Left cardiac atrium (tissue), 4 donors: ENCODE measurements at regions not wholly inside any gene's neighbourhood (a gene's known extent, or its start where the extent isn't known, plus 50 kb on each side); places are given as distances from the start of the nearest gene placed in this dataset.
A peak's percentile ranks its signal among the peaks of the same experiment; 100 is the strongest.

ENCODE experiments used
- ATAC-seq, 2 donors: fragments of 200-7000 bp; cut with Tn5 transposase; one replicate each; pipeline ENCODE4 v1.9.1; 2020; ENCODE audit warnings: mild to moderate bottlenecking in 2 of 2, moderate library complexity in 2 of 2
- DNase-seq: peaks from one replicate; pipeline ENCODE4 v3.0.0-alpha.2; 2020
- intact Hi-C, 2 donors: fragments of 100-400 bp; cut with DNase I; formaldehyde crosslinking; loops; one replicate each; pipeline versions ENCODE4 v1.14.1 to v1.15.1; 2022 to 2023
- donor health status: DM: no; HTN: yes; CAD: no.
- donor health status: DM: no; HTN: yes; CAD: no; lungs with severe emphysema.
- donor health status: DM: yes; HTN: yes; CAD: no.
- donor health status: Dilated cardiomyopathy.

- intact Hi-C loops, result loop anchor here in 1 of 2 donors (10.0 kb wide), 1 partner anchor 60 kb away; the partner anchor contains the start of gene MED9
- no peak for DNase-seq
- ATAC-seq, result no peak
These were observed 61.8 kb upstream of the MED9 start for GRCh38 chr17:17415006-17415405.

- intact Hi-C loops, result loop anchor here in 1 of 2 donors (10.0 kb wide), 1 partner anchor 59 kb away; the partner anchor contains the start of gene MED9
- peak in 1 of 2 donors; percentile 23 for ATAC-seq
- no peak for DNase-seq
These were observed 60.8 kb upstream of the MED9 start for GRCh38 chr17:17416007-17416399.

- intact Hi-C loops, result loop anchor here in 1 of 2 donors (10.0 kb wide), 1 partner anchor 58 kb away; the partner anchor contains the start of gene MED9
- peak; percentile 48 to 69 for ATAC-seq
- peak; percentile 52 for DNase-seq
These were observed 60.1 kb upstream of the MED9 start for GRCh38 chr17:17416400-17417360.

- ATAC-seq (no peak), DNase-seq (no peak)
- intact Hi-C loops, result loop anchor here in 1 of 2 donors (10.0 kb wide), 1 partner anchor 57 kb away; the partner anchor contains the start of gene MED9
These were observed 59.0 kb upstream of the MED9 start for GRCh38 chr17:17417718-17418181.

DNA sequence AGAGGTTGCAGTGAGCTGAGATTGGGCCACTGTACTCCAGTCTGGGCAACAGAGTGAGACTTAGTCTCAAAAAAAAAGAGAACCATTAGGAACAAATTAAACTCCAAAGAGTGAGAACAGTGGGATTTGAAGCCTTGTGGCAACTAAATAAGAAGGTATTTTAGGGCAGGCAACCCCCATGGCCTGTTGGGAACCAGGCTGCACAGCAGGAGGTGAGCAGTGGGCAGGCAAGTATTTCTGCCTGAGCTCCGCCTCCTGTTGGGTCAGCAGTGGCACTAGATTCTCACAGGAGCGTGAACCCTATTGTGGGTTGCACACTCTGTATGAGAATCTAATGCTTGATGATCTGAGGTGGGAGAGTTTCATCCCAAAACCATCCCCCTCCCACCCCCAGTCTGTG lies 57.6 kb upstream of the MED9 start:
- DNase-seq (no peak), ATAC-seq (no peak)
- intact Hi-C loops, result loop anchor here in 1 of 2 donors (10.0 kb wide), 1 partner anchor 56 kb away; the partner anchor contains the start of gene MED9

DNA sequence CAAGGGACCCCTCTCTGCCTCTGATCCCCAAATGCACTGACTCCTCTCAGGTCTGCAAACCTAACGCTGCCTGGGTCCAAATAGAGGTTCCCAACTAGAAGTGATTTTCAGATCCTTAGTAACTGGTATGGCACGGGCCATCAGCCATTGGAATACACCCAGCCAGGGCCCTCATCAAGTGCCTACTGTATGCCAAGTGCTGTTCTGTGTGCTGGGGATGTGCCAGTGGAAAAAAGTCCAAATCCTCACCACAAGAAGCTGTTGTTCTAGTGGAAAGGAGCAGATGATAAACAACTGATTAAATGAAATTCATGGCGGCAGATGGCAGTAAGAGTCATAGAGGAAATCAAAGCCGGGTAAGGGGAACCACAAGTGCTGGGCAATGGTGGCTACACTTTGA lies 57.2 kb upstream of the MED9 start:
- peak; percentile 18 to 33 for ATAC-seq
- DNase-seq, result no peak
- intact Hi-C loops, result loop anchor here in 1 of 2 donors (10.0 kb wide), 1 partner anchor 55 kb away; the partner anchor contains the start of gene MED9

DNA sequence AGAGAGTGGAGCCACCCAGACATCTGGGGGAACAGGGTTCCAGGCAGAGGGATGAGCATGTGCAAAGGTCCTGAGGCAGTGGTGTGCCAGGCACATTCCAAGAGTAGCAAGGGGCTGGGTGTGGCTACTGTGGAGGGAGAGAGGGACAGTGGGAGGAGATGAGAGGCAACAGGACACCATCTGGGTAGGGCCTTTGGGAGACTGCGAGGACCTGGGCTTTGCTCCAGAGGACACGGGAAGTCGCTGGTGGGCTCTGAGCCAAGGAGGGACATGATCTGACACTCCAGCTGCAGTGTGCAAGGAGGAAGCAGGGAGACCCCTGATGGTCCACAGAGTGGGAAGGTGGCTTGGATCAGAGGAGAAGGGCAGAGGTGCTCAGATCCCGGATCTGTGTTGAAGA lies 56.7 kb upstream of the MED9 start:
- DNase-seq, result peak; percentile 71
- intact Hi-C loops, result no loop called here
- peak; percentile 41 to 43 for ATAC-seq

GRCh38 chr17:17420561-17421269 lies 56.1 kb upstream of the MED9 start:
- intact Hi-C loops, result no loop called here

DNA sequence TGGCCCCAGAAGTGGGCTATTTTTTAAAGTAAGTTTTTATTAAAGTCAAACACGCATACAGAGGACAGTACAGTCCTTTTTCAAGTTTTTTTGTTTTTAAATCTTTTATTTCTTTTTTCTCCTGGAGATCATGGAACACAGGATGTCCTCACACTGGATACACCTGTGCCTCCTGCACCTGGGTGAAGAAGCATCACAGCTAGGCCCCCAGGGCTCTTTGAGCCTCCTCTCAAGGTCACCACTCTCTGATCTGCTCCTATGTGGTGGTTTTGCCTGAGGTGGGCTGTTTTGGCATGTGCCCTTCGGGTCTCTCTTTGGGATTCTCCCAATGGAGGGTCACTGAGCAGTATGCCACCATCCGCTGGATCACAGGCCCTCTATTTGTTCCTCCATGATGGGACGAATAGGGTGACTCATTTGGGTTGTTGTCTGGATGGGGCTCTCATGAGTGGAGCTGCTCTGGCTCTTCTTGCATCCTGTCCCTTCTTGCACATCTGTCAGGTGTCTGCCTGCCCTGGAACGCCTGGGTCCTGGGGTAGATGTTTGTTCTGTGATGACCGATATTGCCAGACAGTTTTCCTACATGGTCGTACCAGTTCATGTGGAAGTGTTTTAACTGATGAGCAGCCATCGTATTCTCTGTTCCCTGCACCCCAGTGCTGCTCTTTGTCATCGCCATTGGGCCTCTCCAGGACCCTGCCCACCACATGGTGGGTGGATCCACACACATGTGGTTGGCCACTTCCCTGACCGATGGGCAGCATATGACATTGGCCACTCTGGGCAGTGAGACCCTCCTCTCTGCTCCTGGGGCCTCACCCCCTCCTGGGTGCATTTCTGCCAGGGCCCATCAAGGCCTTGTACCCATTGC lies 55.2 kb upstream of the MED9 start:
- no peak for ATAC-seq
- intact Hi-C loops, result no loop called here

More at GRCh38 chr17:17420561-17421269, 56.1 kb upstream of the MED9 start:
- peak; percentile 87 for DNase-seq
- ATAC-seq, result peak; percentile 52 to 81

GRCh38 chr17:17422217-17422610 lies 54.6 kb upstream of the MED9 start:
- no peak for DNase-seq
- ATAC-seq, result no peak
- intact Hi-C loops, result no loop called here

More for the DNA sequence above, 55.2 kb upstream of the MED9 start:
- no peak for DNase-seq

DNA sequence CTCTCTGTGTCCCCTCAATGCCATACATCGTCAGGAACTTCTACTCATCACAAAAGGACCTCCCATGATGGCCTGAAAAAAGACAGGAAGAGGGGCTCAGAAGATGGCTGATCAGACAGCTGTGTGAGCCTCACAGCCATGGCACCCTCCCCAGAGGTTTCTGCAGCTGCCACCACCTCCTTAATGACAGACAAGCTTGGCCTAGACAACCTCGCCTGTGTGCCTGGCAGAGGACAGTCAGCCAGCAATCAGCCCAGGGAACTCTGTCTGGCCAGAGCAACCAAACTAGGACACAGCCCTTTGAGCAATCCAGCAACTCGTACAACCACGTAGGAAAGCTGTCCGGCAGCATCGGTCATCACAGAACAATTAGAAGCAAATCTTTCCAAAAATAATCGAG lies 54.2 kb upstream of the MED9 start:
- no peak for DNase-seq
- intact Hi-C loops, result no loop called here
- no peak for ATAC-seq

DNA sequence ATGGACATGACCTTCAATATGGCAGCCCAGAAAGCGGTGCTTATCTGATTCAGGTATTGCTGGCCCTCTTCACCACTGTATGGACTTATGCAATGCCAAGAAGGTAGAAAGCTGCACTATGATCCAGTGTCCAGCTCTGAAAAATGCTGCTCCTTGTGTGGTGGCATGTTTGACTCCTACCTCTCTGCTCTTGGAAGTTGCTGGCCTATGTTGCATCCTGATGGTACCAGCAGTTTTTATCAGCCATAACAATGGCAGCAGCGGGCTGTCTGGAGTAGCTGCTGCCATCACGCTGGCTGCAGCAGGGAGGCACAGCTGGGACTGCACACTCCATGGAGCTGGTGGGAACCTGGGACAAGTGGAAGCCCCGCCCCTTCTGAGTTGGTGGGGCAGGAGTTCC lies 53.1 kb upstream of the MED9 start:
- ATAC-seq (no peak), DNase-seq (no peak)
- intact Hi-C loops, result no loop called here

GRCh38 chr17:17424552-17424951 lies 52.2 kb upstream of the MED9 start:
- intact Hi-C loops, result no loop called here
- no peak for DNase-seq
- no peak for ATAC-seq

DNA sequence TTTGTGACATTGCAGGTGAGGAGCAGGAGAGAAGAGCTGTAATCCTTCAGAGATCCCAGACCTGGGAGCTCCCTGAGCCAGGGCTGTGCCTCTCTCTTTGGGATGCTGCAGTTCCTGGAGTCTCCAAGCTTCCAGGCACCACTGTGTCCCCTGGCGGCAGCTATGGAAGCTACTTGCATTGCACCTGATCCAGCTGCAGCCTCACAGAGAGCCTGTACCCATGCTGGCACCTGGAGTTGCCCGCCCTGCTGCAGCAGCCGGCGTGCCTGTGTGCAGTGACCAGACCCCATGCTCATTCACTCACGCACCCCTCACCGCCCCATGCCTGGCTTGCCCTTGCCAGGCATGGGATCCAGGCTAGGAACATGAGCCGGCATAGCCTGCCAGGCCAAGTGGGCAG lies 51.8 kb upstream of the MED9 start:
- ATAC-seq (no peak), DNase-seq (no peak)
- intact Hi-C loops, result no loop called here

DNA sequence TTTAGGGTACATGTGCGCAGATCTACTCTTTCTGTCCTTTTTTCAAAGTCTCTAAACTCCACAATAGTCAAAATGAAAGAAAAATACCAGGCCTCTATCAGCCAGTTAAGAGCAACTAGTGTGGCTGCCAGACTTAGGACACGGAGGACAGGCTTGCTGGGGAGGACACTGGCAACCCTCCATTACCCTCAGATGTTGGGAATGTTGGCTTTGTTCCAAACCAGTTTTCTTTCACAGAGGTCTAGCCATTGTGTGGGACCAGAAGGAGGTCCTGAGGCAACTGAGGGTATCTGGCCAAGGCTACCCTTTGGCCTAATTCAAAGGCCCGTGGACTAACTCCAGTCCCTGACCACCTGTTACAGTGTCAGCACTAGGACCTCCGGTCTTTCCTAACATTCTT lies 51.2 kb upstream of the MED9 start:
- intact Hi-C loops, result no loop called here
- DNase-seq, result no peak
- peak; percentile 49 to 55 for ATAC-seq

- no peak for DNase-seq
- no peak for ATAC-seq
- intact Hi-C loops, result no loop called here
These were observed 50.6 kb upstream of the MED9 start for GRCh38 chr17:17426184-17426583.
